HEK293T (cell line): ENCODE measurements at regions not wholly inside any gene's neighbourhood (a gene's known extent, or its start where the extent isn't known, plus 50 kb on each side); places are given as distances from the start of the nearest gene placed in this dataset.

Source experiments
- ARNT ChIP-seq: fragments of 450-650 bp; IDR thresholded peaks from 2 replicates; pipeline ENCODE4 v1.6.1; 2017; ENCODE audit warnings: mild to moderate bottlenecking
- BHLHE40 ChIP-seq: fragments of 450-650 bp; IDR thresholded peaks from 2 replicates; pipeline ENCODE4 v1.6.1; 2016; ENCODE audit warnings: mild to moderate bottlenecking, moderate library complexity, borderline replicate concordance
- CTBP1 ChIP-seq: fragments of 450-650 bp; IDR thresholded peaks from 2 replicates; pipeline ENCODE4 v1.6.1; 2016; ENCODE audit warnings: borderline replicate concordance
- ELF4 ChIP-seq: fragments of 450-650 bp; IDR thresholded peaks from 2 replicates; pipeline ENCODE4 v1.6.1; 2017; ENCODE audit warnings: antibody characterized with exemption
- FOXA1 ChIP-seq: fragments of 450-650 bp; IDR thresholded peaks from 2 replicates; pipeline ENCODE4 v1.6.1; 2016; ENCODE audit warnings: mild to moderate bottlenecking
- FOXK2 ChIP-seq: fragments of 450-650 bp; IDR thresholded peaks from 2 replicates; pipeline ENCODE4 v1.6.1; 2016; ENCODE audit warnings: mild to moderate bottlenecking
- FOXM1 ChIP-seq: fragments of 450-650 bp; IDR thresholded peaks from 2 replicates; pipeline ENCODE4 v1.6.1; 2017; ENCODE audit warnings: mild to moderate bottlenecking, borderline replicate concordance
- HDGF ChIP-seq: fragments of 450-650 bp; IDR thresholded peaks from 2 replicates; pipeline ENCODE4 v1.6.1; 2017; ENCODE audit warnings: antibody characterized with exemption, borderline replicate concordance
- L3MBTL2 ChIP-seq: fragments of 450-650 bp; conservative IDR thresholded peaks from 2 replicates; pipeline ENCODE4 v1.6.1; 2016; ENCODE audit warnings: mild to moderate bottlenecking
- PKNOX1 ChIP-seq: fragments of 450-650 bp; IDR thresholded peaks from 2 replicates; pipeline ENCODE4 v1.6.1; 2016
- SP1 ChIP-seq: fragments of 450-650 bp; IDR thresholded peaks from 2 replicates; pipeline ENCODE4 v1.6.1; 2017
- SUZ12 ChIP-seq: fragments of 450-650 bp; IDR thresholded peaks from 2 replicates; pipeline ENCODE4 v1.6.1; 2016; ENCODE audit warnings: mild to moderate bottlenecking
- TARDBP ChIP-seq: fragments of 450-650 bp; IDR thresholded peaks from 2 replicates; pipeline ENCODE4 v1.6.1; 2016

- no peak for TF ChIP-seq BHLHE40
- no peak for TF ChIP-seq HDGF
- TF ChIP-seq PKNOX1 = no peak
- no peak for TF ChIP-seq FOXA1
- no peak for TF ChIP-seq L3MBTL2
- no peak for TF ChIP-seq CTBP1
- TF ChIP-seq FOXM1 = no peak
- TF ChIP-seq ARNT = no peak
- no peak for TF ChIP-seq FOXK2
- TF ChIP-seq TARDBP = no peak
- no peak for TF ChIP-seq SP1
- no peak for TF ChIP-seq SUZ12
- no peak for TF ChIP-seq ELF4
Measured at GRCh38 chr4:166628454-166628853, 605.8 kb downstream of the SPOCK3 start.
